PC-9 (cell line): ENCODE measurements at regions not wholly inside any gene's neighbourhood (a gene's known extent, or its start where the extent isn't known, plus 50 kb on each side); places are given as distances from the start of the nearest gene placed in this dataset.

Source experiments
- CTCF ChIP-seq: fragments of 200-600 bp; sonication (generic); conservative IDR thresholded peaks from 2 replicates; pipeline ENCODE4 v1.6.1; 2017; ENCODE audit warnings: mixed run types, antibody characterized with exemption, mild to moderate bottlenecking, moderate library complexity
- EZH2 ChIP-seq: fragments of 200-600 bp; sonication (generic); IDR thresholded peaks from 2 replicates; pipeline ENCODE4 v1.8.0; 2017; ENCODE audit warnings: antibody characterized with exemption, low read depth

GRCh38 chr10:20662742-20663141, 234.4 kb downstream of the NEBL start:
- TF ChIP-seq CTCF (no peak), EZH2 (no peak)
